GM19463 (cell line): ENCODE measurements at regions not wholly inside any gene's neighbourhood (a gene's known extent, or its start where the extent isn't known, plus 50 kb on each side); places are given as distances from the start of the nearest gene placed in this dataset.
"Not testable (repeated sequence)": the region's sequence is repeated elsewhere in the genome, so short reads cannot be mapped to it uniquely, and the experiment has no call there.

ENCODE experiments used
- ATAC-seq: cut with Tn5 transposase; IDR thresholded peaks from one replicate; pipeline ENCODE4 v1.9.1; 2021; ENCODE audit warnings: mild to moderate bottlenecking, moderate library complexity; ENCODE audit not compliant: unreplicated experiment

GRCh38 chr4:3878678-3879077 lies 112.5 kb downstream of the ADRA2C start:
- ATAC-seq = no peak

- no peak for ATAC-seq
Measured at GRCh38 chr4:3879681-3880614, 113.8 kb downstream of the ADRA2C start.

- ATAC-seq = no peak
Measured at GRCh38 chr4:3880615-3881120, 114.5 kb downstream of the ADRA2C start.

DNA sequence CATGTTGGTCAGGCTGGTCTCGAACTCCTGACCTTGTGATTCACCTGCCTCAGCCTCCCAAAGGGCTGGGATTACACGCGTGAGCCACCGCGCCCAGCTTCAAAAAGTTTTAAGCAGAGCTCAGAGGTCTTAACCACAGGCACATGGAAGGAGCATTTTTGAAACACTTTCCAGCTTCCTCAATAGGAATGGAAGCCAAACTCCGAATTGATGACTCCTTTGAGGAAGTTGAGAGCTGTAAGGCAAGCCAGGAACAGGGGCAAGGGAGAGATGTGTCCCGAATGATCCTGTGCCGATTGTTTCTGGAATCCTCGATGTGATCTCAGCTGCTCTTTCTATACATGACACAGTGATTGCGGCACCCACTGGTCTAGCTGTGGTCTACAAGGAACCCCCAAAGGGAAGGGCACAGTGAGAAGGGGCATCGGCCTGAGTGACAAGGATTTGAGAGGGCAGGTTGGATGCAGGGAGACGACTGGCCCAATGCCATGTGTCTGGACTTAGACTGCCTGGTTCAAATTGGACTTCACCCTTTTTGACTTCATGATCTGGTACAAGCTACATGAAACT lies 116.2 kb downstream of the ADRA2C start:
- not testable (repeated sequence) for ATAC-seq

- not testable (repeated sequence) for ATAC-seq
Measured at GRCh38 chr4:3884261-3884660, 118.1 kb downstream of the ADRA2C start.

DNA sequence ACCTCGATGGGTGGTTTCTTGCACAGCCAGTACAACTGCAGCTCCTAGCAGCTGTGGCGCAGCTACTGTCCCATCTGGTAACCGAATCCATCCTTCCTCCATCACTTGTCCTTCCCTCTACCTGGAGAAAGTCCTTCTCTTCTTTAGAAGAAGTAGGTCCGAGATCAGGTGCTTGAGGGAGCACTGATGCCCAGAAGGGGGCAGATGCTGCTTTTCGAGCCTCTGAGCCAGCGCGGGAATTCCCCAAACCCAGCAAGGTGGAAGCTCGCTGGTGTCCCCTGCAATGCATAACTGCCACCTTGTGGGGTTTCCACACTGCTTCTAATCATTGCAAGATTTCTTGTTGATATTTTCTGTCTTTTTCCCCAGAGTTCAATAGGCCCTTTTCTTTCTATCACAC lies 127.4 kb downstream of the ADRA2C start:
- not testable (repeated sequence) for ATAC-seq

DNA sequence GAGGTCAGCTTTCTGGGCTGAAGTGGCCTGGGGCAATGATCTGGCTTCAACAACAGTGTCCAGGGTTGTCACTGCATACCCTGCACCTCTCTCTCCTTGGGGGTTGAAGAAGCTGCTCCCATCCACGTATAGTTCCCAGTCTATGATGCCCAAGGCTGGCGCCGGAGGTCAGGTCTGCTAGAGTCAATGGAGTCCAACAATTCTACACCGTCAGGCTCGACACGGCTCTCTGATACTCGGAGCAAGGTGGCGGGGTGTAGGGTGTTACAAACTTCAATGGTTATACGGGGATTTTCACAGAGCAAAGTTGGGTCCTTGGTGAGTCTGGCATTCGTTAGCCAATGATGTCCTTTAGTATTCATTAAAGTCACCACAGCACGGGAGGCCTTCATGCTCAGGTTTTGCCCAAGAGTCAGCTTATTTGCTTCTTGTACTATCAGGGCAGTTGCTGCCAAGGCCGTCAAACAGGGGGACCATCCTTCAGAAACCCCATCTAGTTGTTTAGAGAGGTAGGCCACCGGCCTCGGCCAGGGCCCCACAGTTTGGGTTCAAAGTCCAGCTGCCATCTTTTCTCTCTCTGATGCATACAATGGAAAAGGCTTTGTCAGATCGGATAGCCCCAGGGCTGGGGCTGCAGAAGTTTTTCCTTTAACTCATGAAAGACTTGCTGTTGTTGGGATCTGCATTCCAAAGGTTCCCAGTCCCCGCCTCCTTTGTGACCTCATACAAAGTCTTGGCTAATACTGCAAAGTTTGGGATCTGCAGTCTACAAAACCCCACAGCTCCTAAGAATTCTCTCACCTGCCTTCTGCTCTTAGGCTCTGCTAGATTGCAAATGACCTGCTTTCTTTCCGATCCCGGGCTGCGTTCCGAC lies 128.1 kb downstream of the ADRA2C start:
- ATAC-seq = not testable (repeated sequence)

GRCh38 chr4:3896441-3896840 lies 130.3 kb downstream of the ADRA2C start:
- ATAC-seq = no peak

GRCh38 chr4:3896871-3897578 lies 130.8 kb downstream of the ADRA2C start:
- ATAC-seq = not testable (repeated sequence)

DNA sequence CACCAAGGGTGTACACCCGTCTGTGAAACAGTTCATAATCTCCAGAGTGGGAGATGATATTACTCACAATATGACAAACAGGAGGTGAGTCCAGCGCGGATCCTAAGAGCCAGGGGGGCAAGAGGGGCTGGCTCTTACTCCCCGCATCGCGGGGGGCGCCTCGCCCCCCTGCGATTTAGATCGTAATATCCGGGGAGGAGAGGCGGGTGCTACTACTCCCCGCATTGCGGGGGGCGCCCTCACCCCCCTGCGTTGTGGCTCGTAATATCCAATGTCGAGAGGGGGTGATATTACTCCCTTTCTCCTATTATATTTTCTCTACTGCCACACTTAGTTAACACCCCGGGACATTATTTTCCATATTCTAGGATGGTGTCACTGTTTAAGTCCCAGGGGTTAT lies 131.9 kb downstream of the ADRA2C start:
- no peak for ATAC-seq

GRCh38 chr4:3898928-3899327 lies 132.7 kb downstream of the ADRA2C start:
- ATAC-seq = not testable (repeated sequence)

- ATAC-seq = not testable (repeated sequence)
Measured at GRCh38 chr4:3904264-3904955, 138.2 kb downstream of the ADRA2C start.

DNA sequence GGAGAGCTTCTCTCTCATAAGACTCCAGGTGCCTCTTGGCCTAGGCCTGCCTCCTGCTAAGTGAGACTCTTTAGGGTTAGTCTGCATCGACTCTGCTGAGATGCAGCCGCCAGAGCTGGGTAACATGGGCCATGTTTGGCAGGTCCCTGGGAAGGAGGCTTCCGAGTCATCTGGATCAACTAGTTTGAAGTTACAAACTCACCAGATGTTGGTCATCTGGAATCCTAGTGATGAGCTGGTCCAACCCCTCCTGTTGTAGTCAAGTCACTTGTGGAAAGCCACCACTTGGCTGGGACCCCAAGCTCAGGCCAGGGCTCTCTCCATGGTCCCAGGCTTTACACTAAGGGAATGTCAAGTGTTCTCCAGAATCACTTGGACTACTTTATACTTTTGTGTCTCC lies 143.4 kb downstream of the ADRA2C start:
- not testable (repeated sequence) for ATAC-seq

DNA sequence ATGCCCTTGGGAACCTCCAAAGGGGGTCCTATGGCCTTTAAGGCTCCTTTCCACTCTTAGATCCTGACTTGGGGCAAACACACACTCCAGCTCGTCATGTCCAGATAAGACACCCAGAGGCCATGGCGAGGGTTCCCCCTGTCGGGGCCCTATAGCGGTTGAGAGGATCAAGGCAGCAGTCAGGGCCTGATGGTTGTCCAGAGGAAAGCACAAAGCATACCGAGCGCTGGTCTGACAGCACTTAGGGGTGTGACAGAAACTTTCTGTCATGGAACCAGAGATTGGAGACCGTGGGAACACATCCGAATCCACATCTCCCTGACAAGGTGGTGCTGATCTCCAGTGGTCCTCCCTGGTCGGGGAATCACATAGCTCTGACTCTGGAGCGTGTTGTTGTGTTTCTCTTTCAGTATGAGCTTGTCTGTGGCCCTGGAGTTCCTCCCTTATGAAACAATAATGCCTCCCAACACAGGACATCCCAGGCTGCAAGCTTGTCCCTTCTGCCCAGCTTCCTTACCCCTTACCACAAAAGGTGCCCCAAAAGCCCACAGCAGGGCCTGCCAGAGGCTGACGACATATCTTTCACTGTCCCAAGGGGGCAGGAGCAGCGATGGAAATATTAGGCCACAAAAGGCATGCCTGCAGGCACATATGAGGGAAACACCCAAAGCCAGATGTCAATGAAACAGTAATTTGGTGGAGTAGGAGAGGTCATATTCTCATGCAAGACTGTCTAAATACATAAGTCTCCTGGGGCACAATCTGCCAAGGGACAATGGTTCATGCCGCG lies 144.2 kb downstream of the ADRA2C start:
- not testable (repeated sequence) for ATAC-seq

DNA sequence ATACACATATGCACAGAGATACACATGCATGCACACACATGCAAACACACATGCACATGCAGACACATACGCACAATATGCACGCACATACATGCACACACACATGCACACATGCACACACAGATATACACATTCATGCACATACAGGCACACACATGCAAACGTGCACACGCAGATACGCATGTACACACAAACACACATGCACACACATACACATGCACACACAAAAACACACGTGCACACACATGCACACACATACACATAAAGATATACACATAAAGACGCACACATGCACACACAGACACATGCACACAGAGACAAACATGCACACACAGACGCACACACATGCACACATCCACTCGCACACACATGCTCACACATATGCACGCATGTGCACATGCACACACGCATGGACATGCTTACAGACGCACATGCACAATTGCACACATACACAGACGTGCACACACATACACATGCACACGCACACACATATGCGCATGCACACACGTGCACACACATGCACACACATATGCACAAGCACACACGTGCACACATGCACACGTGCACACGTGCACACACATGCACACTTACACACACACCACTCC lies 145.2 kb downstream of the ADRA2C start:
- no peak for ATAC-seq

DNA sequence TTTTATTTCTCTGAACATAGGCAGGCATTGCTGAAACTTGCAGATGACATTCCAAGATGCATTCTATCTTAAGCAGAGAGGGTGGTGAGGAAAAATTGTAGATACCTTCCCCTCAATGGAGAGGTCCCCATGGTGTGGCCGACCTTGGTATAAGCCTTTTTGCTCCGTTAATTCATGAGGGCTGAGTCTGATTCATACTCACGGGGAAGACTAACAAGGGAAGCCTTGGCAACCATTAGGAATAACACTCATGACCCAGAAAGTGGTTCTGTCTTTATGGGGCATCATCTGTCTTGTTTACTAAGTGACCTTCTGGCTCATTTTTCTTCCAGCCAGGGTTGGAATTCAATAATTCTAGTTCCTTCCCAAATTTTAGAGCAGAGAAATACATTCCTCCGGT lies 148.3 kb downstream of the ADRA2C start:
- not testable (repeated sequence) for ATAC-seq

- ATAC-seq = not testable (repeated sequence)
Measured at GRCh38 chr4:3919509-3919908, 153.3 kb downstream of the ADRA2C start.

DNA sequence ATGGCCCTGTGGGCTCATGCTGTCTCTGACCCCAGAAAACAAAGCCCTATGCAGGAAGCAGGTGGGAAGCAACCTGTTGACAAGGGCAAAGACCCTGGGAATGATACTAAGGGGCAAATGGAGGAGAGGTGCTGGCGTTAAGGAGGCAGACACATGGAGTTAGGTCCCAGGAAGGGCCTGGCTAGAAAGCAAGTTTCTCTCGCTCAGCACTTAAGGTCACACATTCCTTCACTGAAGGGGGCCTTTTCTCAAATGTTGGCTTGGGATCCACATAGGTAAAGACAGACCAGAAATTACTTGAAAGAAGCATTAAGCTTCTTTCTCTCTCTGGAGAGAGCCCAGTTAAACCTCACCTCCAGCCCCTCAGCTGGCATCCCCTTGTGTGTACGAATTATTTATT lies 155.7 kb downstream of the ADRA2C start:
- not testable (repeated sequence) for ATAC-seq

- not testable (repeated sequence) for ATAC-seq
Measured at GRCh38 chr4:3925841-3926240, 159.7 kb downstream of the ADRA2C start.
